ENCODE measurements at regions not wholly inside any gene's neighbourhood (a gene's known extent, or its start where the extent isn't known, plus 50 kb on each side); places are given as distances from the start of the nearest gene placed in this dataset.

GRCh38 chrX:150049647-150050046, 111.4 kb upstream of the EOLA2 start:
- TF ChIP-seq CTCF (IDR thresholded peaks at IDR 0.05; ENCODE audit: poor library complexity) (no peak), EZH2 (IDR thresholded peaks at IDR 0.05; ENCODE audit: borderline replicate concordance) (no peak), EZH2phosphoT487 (IDR thresholded peaks at IDR 0.05; ENCODE audit: low read depth, severe bottlenecking, unreplicated experiment) (no peak)
